Astrocyte of the cerebellum (primary cell): ENCODE measurements at regions not wholly inside any gene's neighbourhood (a gene's known extent, or its start where the extent isn't known, plus 50 kb on each side); places are given as distances from the start of the nearest gene placed in this dataset.

Experiments
- DNase-seq: peaks from one replicate; pipeline ENCODE4 v3.0.0-alpha.2; 2011; ENCODE audit warnings: low read depth
- H3K4me3 ChIP-seq: 2 replicates; pipeline ENCODE4 v1.5.1; 2011; ENCODE audit warnings: mild to moderate bottlenecking, low read depth, low read length, moderate library complexity
- CTCF ChIP-seq: IDR thresholded peaks from 2 replicates; pipeline ENCODE4 v1.5.1; 2012; ENCODE audit warnings: low read length, low read depth, moderate library complexity, mild to moderate bottlenecking; ENCODE audit errors: missing control alignments
- in situ Hi-C: cut with HindIII; loops from 2 replicates; pipeline ENCODE4 v1.10.0; 2017; ENCODE audit warnings: low sequenced_read_pairs

GRCh38 chr20:24368253-24368652 lies 101.2 kb upstream of the SYNDIG1 start:
- DNase-seq, result no peak
- TF ChIP-seq CTCF, result no peak
- in situ Hi-C loops, result no loop called here
- no peak overlapping the region for H3K4me3 ChIP-seq

GRCh38 chr20:24366336-24367004 lies 103.0 kb upstream of the SYNDIG1 start:
- in situ Hi-C loops, result no loop called here
- no peak overlapping the region for H3K4me3 ChIP-seq
- DNase-seq, result no peak
- no peak for TF ChIP-seq CTCF

- in situ Hi-C loops, result no loop called here
- TF ChIP-seq CTCF, result no peak
- DNase-seq, result no peak
- H3K4me3 ChIP-seq, result no peak overlapping the region
Measured at GRCh38 chr20:24365670-24366069, 103.8 kb upstream of the SYNDIG1 start.

GRCh38 chr20:24364482-24364881 lies 104.9 kb upstream of the SYNDIG1 start:
- no peak for TF ChIP-seq CTCF
- DNase-seq, result no peak
- in situ Hi-C loops, result no loop called here

GRCh38 chr20:24363031-24363430 lies 106.4 kb upstream of the SYNDIG1 start:
- no peak overlapping the region for H3K4me3 ChIP-seq
- no peak for TF ChIP-seq CTCF
- in situ Hi-C loops, result no loop called here
- DNase-seq, result no peak

More at GRCh38 chr20:24364482-24364881, 104.9 kb upstream of the SYNDIG1 start:
- no peak overlapping the region for H3K4me3 ChIP-seq

GRCh38 chr20:24362080-24362479 lies 107.3 kb upstream of the SYNDIG1 start:
- TF ChIP-seq CTCF, result no peak
- in situ Hi-C loops, result no loop called here
- no peak overlapping the region for H3K4me3 ChIP-seq
- no peak for DNase-seq

GRCh38 chr20:24361541-24361940 lies 107.9 kb upstream of the SYNDIG1 start:
- DNase-seq, result no peak
- H3K4me3 ChIP-seq, result no peak overlapping the region
- no peak for TF ChIP-seq CTCF
- in situ Hi-C loops, result no loop called here
